GM12878 (cell line): ENCODE measurements at regions not wholly inside any gene's neighbourhood (a gene's known extent, or its start where the extent isn't known, plus 50 kb on each side); places are given as distances from the start of the nearest gene placed in this dataset.
"Not testable (repeated sequence)": the region's sequence is repeated elsewhere in the genome, so short reads cannot be mapped to it uniquely, and the experiment has no call there.

Source experiments
- ATAC-seq: fragments of 200-7000 bp; cut with Tn5 transposase; 3 replicates; pipeline ENCODE4 v1.9.1; 2020; ENCODE audit warnings: mild to moderate bottlenecking, moderate library complexity
- BruUV-seq: library from RNA; stranded (reverse); fragments of 400-500 nt; replicated peaks from 2 replicates; lab custom pipeline; 2021; lab: Mats Ljungman, UMichigan
- CTCF ChIA-PET: fragments of 300-600 bp; sonication (Branson Sonifier 250); formaldehyde crosslinking; extraction: SDS; loops from one replicate; lab custom pipeline; 2021; ENCODE audit warnings: inconsistent platforms; lab: Yijun Ruan, JAX
- POLR2A ChIA-PET: fragments of 350-600 bp; formaldehyde crosslinking; extraction: SDS; loops from one replicate; lab custom pipeline; 2021; ENCODE audit warnings: inconsistent platforms; lab: Charles Lee
- RAD21 ChIA-PET: fragments of 300-600 bp; sonication (Branson Sonifier 250); formaldehyde crosslinking; loops from one replicate; lab custom pipeline; 2023; ENCODE audit warnings: antibody characterized with exemption; ENCODE audit not compliant: unreplicated experiment; lab: Charles Lee
- SMC1A ChIA-PET: fragments of 300-600 bp; sonication (Branson Sonifier 250); formaldehyde crosslinking; loops from one replicate; lab custom pipeline; 2023; ENCODE audit not compliant: unreplicated experiment, uncharacterized antibody; lab: Charles Lee
- DNase-seq: peaks from one replicate; pipeline ENCODE4 v3.0.0-alpha.2; 2011; ENCODE audit warnings: low read depth, low spot score
- FAIRE-seq: peaks from 3 replicates; lab custom pipeline; 2011; peaks lifted over from hg19 to GRCh38; lab: Jason Lieb, UNC
- H2AFZ ChIP-seq: 2 replicates; pipeline ENCODE4 v1.6.0; 2011; ENCODE audit warnings: low read depth, low read length, control low read depth; ENCODE audit not compliant: control insufficient read depth
- H3K27ac ChIP-seq: 2 replicates; pipeline ENCODE4 v1.5.1; 2011; ENCODE audit warnings: control low read depth; ENCODE audit not compliant: control insufficient read depth, insufficient read depth
- H3K27me3 ChIP-seq, 2 experiments: replicated peaks in 1 of 2; 2 replicates each; pipeline versions ENCODE4 v1.6.0 to v1.6.1; 2011; ENCODE audit warnings: low read length in 1 of 2; ENCODE audit not compliant: control insufficient read depth in 2 of 2, insufficient read depth in 2 of 2
- H3K36me3 ChIP-seq, 2 experiments: 2 replicates each; pipeline ENCODE4 v1.5.1; 2011; ENCODE audit warnings: low read length in 1 of 2; ENCODE audit not compliant: control insufficient read depth in 2 of 2, insufficient read depth in 2 of 2
- H3K4me1 ChIP-seq: 2 replicates; pipeline ENCODE4 v1.6.1; 2011; ENCODE audit warnings: mild to moderate bottlenecking, low read length, moderate library complexity, mixed read lengths; ENCODE audit not compliant: control insufficient read depth, insufficient read depth
- H3K4me2 ChIP-seq: 2 replicates; pipeline ENCODE4 v1.6.0; 2011; ENCODE audit warnings: control low read depth; ENCODE audit not compliant: control insufficient read depth, insufficient read depth
- H3K4me3 ChIP-seq: fragments of 200-600 bp; sonication (generic); 2 replicates; pipeline ENCODE4 v1.5.1; 2016
- H3K79me2 ChIP-seq: 2 replicates; pipeline ENCODE4 v1.6.0; 2011; ENCODE audit warnings: low read length; ENCODE audit not compliant: control insufficient read depth, insufficient read depth
- H3K9ac ChIP-seq: 2 replicates; pipeline ENCODE4 v1.8.0; 2011; ENCODE audit warnings: low read length, control low read depth, mixed read lengths; ENCODE audit not compliant: control insufficient read depth, insufficient read depth
- H3K9me3 ChIP-seq: replicated peaks from 3 replicates; pipeline ENCODE4 v1.5.1; 2011; ENCODE audit warnings: mild to moderate bottlenecking, low read length; ENCODE audit not compliant: control insufficient read depth, insufficient read depth
- H4K20me1 ChIP-seq: 2 replicates; pipeline ENCODE4 v1.6.0; 2011; ENCODE audit not compliant: control insufficient read depth, insufficient read depth
- ASH2L ChIP-seq: fragments of 300-600, 200-600 bp; sonication (generic); IDR thresholded peaks from 2 replicates; pipeline ENCODE4 v1.6.1; 2017; ENCODE audit warnings: low read depth, mild to moderate bottlenecking, borderline replicate concordance
- BCL11A ChIP-seq: IDR thresholded peaks from 2 replicates; pipeline ENCODE4 v1.6.1; 2011; ENCODE audit warnings: low read depth, low read length
- BCLAF1 ChIP-seq: fragments of 450-650 bp; IDR thresholded peaks from 2 replicates; pipeline ENCODE4 v1.6.1; 2017; ENCODE audit warnings: antibody characterized with exemption, mild to moderate bottlenecking, moderate library complexity
- CBFB ChIP-seq: IDR thresholded peaks from 2 replicates; pipeline ENCODE4 v1.6.1; 2016; ENCODE audit warnings: antibody characterized with exemption, low read depth
- CHD1 ChIP-seq: IDR thresholded peaks from 2 replicates; pipeline ENCODE4 v1.6.1; 2012; ENCODE audit warnings: low read depth, low read length, improper control_type of control experiment
- MTA2 ChIP-seq: fragments of 450-650 bp; IDR thresholded peaks from 2 replicates; pipeline ENCODE4 v1.6.1; 2016; ENCODE audit warnings: low read depth, mild to moderate bottlenecking, moderate library complexity
- WGBS: methylation state at CpG from one replicate; pipeline ENCODE4 v1.1.6; 2016; ENCODE audit warnings: low lambda C conversion rate; ENCODE audit not compliant: insufficient replicate concordance, insufficient coverage; ENCODE audit errors: missing lambda C conversion rate; 5-methylcytosine and 5-hydroxymethylcytosine counted together
- in situ Hi-C: fragments of 300-500 bp; cut with MboI; formaldehyde crosslinking; loops from 9 replicates; pipeline ENCODE4 v1.14.3; 2018; ENCODE audit warnings: mixed read lengths
- intact Hi-C: fragments of 100-400 bp; cut with micrococcal nuclease; formaldehyde crosslinking; loops from one replicate; pipeline ENCODE4 v1.14.2; 2022; ENCODE audit not compliant: unreplicated experiment
- TF ChIP-seq, protein P1 (sequence below): IDR thresholded peaks from 2 replicates; pipeline ENCODE4 v1.6.1; 2011; ENCODE audit warnings: mild to moderate bottlenecking, low read depth, low read length, moderate library complexity; ENCODE audit not compliant: insufficient replicate concordance

GRCh38 chr1:172851077-172851476 lies 192.2 kb downstream of the FASLG start:
- ChIA-PET CTCF (no interaction called here), SMC1A (no interaction called here)
- ATAC-seq = no peak
- H3K27me3 ChIP-seq = no peaks in the 10 kb centered on the region
- no peak overlapping the region for H3K4me2 ChIP-seq
- intact Hi-C loops (no loop called here), in situ Hi-C loops (no loop called here)
- no peak overlapping the region for H3K27ac ChIP-seq
- no peak overlapping the region for H3K9ac ChIP-seq
- no peaks in the 10 kb centered on the region for H3K79me2 ChIP-seq
- no peaks in the 10 kb centered on the region for H3K4me1 ChIP-seq
- H2AFZ ChIP-seq = no peak overlapping the region
- H3K9me3 ChIP-seq = no peaks in the 10 kb centered on the region; the same call in 2 of the 3 replicates
- TF ChIP-seq BCLAF1 = no peak
- TF ChIP-seq, all 136 proteins: peak for 0
- no peak for FAIRE-seq
- no peaks in the 10 kb centered on the region for H4K20me1 ChIP-seq
- DNase-seq = no peak
- BruUV-seq = no TSS peak
- RAD21 ChIA-PET = no interaction called here
- WGBS = 89% methylated on average over 8 of the region's 8 CpGs
- no peaks in the 10 kb centered on the region for H3K36me3 ChIP-seq
- H3K4me3 ChIP-seq = no peak overlapping the region
- POLR2A ChIA-PET = no interaction called here

GRCh38 chr1:172851856-172852255 lies 193.0 kb downstream of the FASLG start:
- no peaks in the 10 kb centered on the region for H4K20me1 ChIP-seq
- H3K9ac ChIP-seq = no peak overlapping the region
- no peak for FAIRE-seq
- no peaks in the 10 kb centered on the region for H3K79me2 ChIP-seq
- no TSS peak for BruUV-seq
- intact Hi-C loops (no loop called here), in situ Hi-C loops (no loop called here)
- H3K9me3 ChIP-seq = no peaks in the 10 kb centered on the region; the same call in 2 of the 3 replicates
- no peak overlapping the region for H3K27ac ChIP-seq
- no peak for ATAC-seq
- WGBS = 0% methylated on average over 2 of the region's 2 CpGs
- TF ChIP-seq BCL11A = no peak
- TF ChIP-seq, protein P1, sequence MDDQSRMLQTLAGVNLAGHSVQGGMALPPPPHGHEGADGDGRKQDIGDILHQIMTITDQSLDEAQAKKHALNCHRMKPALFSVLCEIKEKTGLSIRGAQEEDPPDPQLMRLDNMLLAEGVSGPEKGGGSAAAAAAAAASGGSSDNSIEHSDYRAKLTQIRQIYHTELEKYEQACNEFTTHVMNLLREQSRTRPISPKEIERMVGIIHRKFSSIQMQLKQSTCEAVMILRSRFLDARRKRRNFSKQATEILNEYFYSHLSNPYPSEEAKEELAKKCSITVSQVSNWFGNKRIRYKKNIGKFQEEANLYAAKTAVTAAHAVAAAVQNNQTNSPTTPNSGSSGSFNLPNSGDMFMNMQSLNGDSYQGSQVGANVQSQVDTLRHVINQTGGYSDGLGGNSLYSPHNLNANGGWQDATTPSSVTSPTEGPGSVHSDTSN = no peak
- no peak for TF ChIP-seq CHD1
- TF ChIP-seq MTA2 = no peak
- TF ChIP-seq CBFB = no peak
- no peak for TF ChIP-seq ASH2L
- no peak overlapping the region for H3K4me2 ChIP-seq
- no peaks in the 10 kb centered on the region for H3K4me1 ChIP-seq
- no peak overlapping the region for H2AFZ ChIP-seq
- no peaks in the 10 kb centered on the region for H3K36me3 ChIP-seq
- SMC1A ChIA-PET = no interaction called here
- POLR2A ChIA-PET = no interaction called here
- DNase-seq = no peak
- no peaks in the 10 kb centered on the region for H3K27me3 ChIP-seq
- RAD21 ChIA-PET = no interaction called here
- CTCF ChIA-PET = no interaction called here
- H3K4me3 ChIP-seq = no peak overlapping the region

DNA sequence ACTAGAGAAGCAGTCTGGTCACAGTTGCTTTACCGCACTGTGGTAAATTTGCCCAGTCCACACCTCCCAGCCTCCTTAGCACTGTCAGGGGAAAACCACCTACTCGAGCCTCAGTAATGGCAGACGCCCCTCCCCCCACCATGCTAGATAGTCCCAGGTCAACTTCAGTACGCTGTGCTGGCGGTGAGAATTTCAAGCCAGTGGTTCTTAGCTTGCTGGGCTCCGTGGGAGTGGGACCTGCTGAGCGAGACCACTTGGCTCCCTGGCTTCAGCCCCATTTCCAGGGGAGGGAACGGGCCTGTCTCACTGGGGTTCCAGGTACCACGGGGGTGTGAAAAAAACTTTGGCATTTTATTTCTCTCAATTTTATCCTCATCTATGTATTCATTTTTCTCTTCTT lies 194.8 kb downstream of the TNFSF18 start:
- in situ Hi-C loops, DNase-seq, CTCF ChIA-PET, ATAC-seq, H3K4me3 ChIP-seq, H3K9me3 ChIP-seq, H3K9ac ChIP-seq, FAIRE-seq, H3K36me3 ChIP-seq, H3K4me2 ChIP-seq, H4K20me1 ChIP-seq, BruUV-seq, intact Hi-C loops, H3K79me2 ChIP-seq, RAD21 ChIA-PET, H3K27ac ChIP-seq, H3K27me3 ChIP-seq, H2AFZ ChIP-seq, H3K4me1 ChIP-seq, POLR2A ChIA-PET: not testable (repeated sequence)
- SMC1A ChIA-PET = interaction anchor here (0.6 kb wide), 1 partner anchor 61 kb away, joined by 3 read pairs; no protein-coding TSS in a partner anchor
- 28% methylated on average over 9 of the region's 9 CpGs for WGBS
